ENCODE measurements at regions not wholly inside any gene's neighbourhood (a gene's known extent, or its start where the extent isn't known, plus 50 kb on each side); places are given as distances from the start of the nearest gene placed in this dataset.

GRCh38 chr15:62840526-62841268 is 201.8 kb upstream of the TPM1 start:
- DNase-seq (ENCODE audit: low read depth), result no peak

GRCh38 chr15:62841269-62841628 is 201.3 kb upstream of the TPM1 start:
- DNase-seq (ENCODE audit: low read depth), result no peak

- DNase-seq (ENCODE audit: low read depth), result no peak
Measured at GRCh38 chr15:62841891-62842559, 200.5 kb upstream of the TPM1 start.

- DNase-seq (ENCODE audit: low read depth), result no peak
Measured at GRCh38 chr15:62843311-62843710, 199.2 kb upstream of the TPM1 start.

- no peak for DNase-seq (ENCODE audit: low read depth)
Measured at GRCh38 chr15:62844564-62845240, 197.8 kb upstream of the TPM1 start.

- DNase-seq (ENCODE audit: low read depth), result no peak
Measured at GRCh38 chr15:62845241-62846126, 197.1 kb upstream of the TPM1 start.

GRCh38 chr15:62846131-62846804 is 196.3 kb upstream of the TPM1 start:
- DNase-seq (ENCODE audit: low read depth), result no peak

- DNase-seq (ENCODE audit: low read depth), result no peak
Measured at GRCh38 chr15:62846805-62847495, 195.6 kb upstream of the TPM1 start.

GRCh38 chr15:62847900-62848489 is 194.6 kb upstream of the TPM1 start:
- peak; percentile 5 for DNase-seq (ENCODE audit: low read depth)

GRCh38 chr15:62848632-62849050 is 193.9 kb upstream of the TPM1 start:
- DNase-seq (ENCODE audit: low read depth), result no peak

GRCh38 chr15:62849316-62850106 is 193.0 kb upstream of the TPM1 start:
- no peak for DNase-seq (ENCODE audit: low read depth)

GRCh38 chr15:62850318-62850717 is 192.2 kb upstream of the TPM1 start:
- DNase-seq (ENCODE audit: low read depth), result no peak

GRCh38 chr15:62850791-62851291 is 191.7 kb upstream of the TPM1 start:
- DNase-seq (ENCODE audit: low read depth), result no peak

GRCh38 chr15:62853114-62853840 is 189.3 kb upstream of the TPM1 start:
- no peak for DNase-seq (ENCODE audit: low read depth)

- no peak for DNase-seq (ENCODE audit: low read depth)
Measured at GRCh38 chr15:62853841-62854225, 188.7 kb upstream of the TPM1 start.

GRCh38 chr15:62854420-62855084 is 188.0 kb upstream of the TPM1 start:
- no peak for DNase-seq (ENCODE audit: low read depth)

GRCh38 chr15:62855085-62855476 is 187.5 kb upstream of the TPM1 start:
- no peak for DNase-seq (ENCODE audit: low read depth)

- DNase-seq (ENCODE audit: low read depth), result no peak
Measured at GRCh38 chr15:62856466-62857246, 185.9 kb upstream of the TPM1 start.
